ENCODE measurements at regions not wholly inside any gene's neighbourhood (a gene's known extent, or its start where the extent isn't known, plus 50 kb on each side); places are given as distances from the start of the nearest gene placed in this dataset.

DNA sequence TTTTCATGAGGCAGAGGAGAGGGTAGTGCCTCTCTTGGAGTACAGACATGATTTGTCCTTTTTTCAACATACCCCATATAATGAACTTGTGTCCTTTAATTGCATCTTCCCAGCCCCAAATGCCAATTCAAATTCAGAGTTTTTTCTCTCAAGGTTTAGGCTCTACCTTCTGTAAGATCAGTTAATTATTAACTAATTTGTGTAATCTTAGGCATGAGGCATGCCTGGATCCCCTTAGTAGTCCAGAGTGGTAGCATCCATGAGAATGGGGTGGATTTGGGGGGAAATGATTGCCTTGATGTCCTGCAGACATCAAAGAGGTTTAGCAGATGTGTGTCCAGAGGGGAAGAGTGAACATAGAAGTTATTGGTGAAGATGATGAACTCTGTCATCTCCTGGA is 533.3 kb downstream of the LRRC70 start:
- Histone ChIP-seq H2AFZ (ENCODE audit: low read length) (no peak overlapping the region), H3K4me3 (ENCODE audit: low read depth, low read length, poor library complexity, severe bottlenecking) (no peak overlapping the region), H4K20me1 (ENCODE audit: insufficient read depth, low read length) (no peaks in the 10 kb centered on the region), H3K9me2 (ENCODE audit: insufficient read depth, low read length) (no peaks in the 10 kb centered on the region), H3K4me2 (ENCODE audit: low read length) (no peak overlapping the region), H3K9me3 (ENCODE audit: low read length) (no peaks in the 10 kb centered on the region), H3K79me2 (ENCODE audit: insufficient read depth, low read depth, low read length) (no peaks in the 10 kb centered on the region), H3K4me1 (ENCODE audit: insufficient read depth, low read length, poor library complexity, severe bottlenecking) (no peaks in the 10 kb centered on the region), H3K27ac (ENCODE audit: low read depth, low read length, poor library complexity, severe bottlenecking) (no peak overlapping the region), H3K36me3 (ENCODE audit: insufficient read depth, low read length) (no peaks in the 10 kb centered on the region)
- intact Hi-C loops (cut with micrococcal nuclease; ENCODE audit: unreplicated experiment) = no loop called here
- BruUV-seq (replicated peaks) = no TSS peak
- TF ChIP-seq, protein P1, sequence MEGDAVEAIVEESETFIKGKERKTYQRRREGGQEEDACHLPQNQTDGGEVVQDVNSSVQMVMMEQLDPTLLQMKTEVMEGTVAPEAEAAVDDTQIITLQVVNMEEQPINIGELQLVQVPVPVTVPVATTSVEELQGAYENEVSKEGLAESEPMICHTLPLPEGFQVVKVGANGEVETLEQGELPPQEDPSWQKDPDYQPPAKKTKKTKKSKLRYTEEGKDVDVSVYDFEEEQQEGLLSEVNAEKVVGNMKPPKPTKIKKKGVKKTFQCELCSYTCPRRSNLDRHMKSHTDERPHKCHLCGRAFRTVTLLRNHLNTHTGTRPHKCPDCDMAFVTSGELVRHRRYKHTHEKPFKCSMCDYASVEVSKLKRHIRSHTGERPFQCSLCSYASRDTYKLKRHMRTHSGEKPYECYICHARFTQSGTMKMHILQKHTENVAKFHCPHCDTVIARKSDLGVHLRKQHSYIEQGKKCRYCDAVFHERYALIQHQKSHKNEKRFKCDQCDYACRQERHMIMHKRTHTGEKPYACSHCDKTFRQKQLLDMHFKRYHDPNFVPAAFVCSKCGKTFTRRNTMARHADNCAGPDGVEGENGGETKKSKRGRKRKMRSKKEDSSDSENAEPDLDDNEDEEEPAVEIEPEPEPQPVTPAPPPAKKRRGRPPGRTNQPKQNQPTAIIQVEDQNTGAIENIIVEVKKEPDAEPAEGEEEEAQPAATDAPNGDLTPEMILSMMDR (conservative IDR thresholded peaks at IDR 0.05; ENCODE audit: low read length) = no peak
- TF ChIP-seq EZH2phosphoT487 (IDR thresholded peaks at IDR 0.05; ENCODE audit: borderline replicate concordance, low read depth, low read length) = no peak
- ChIA-PET POLR2A (no interaction called here), CTCF (ENCODE audit: unreplicated experiment) (no interaction called here)
- DNase-seq (ENCODE audit: low spot score) = no peak

GRCh38 chr5:63101870-63102269 is 523.3 kb downstream of the LRRC70 start:
- no peaks in the 10 kb centered on the region for H3K9me3 ChIP-seq (ENCODE audit: low read length)
- H3K79me2 ChIP-seq (ENCODE audit: insufficient read depth, low read depth, low read length) = no peaks in the 10 kb centered on the region
- intact Hi-C loops (cut with micrococcal nuclease; ENCODE audit: unreplicated experiment) = no loop called here
- no TSS peak for BruUV-seq (replicated peaks)
- POLR2A ChIA-PET = no interaction called here
- H3K9me2 ChIP-seq (ENCODE audit: insufficient read depth, low read length) = no peaks in the 10 kb centered on the region
- H3K4me3 ChIP-seq (ENCODE audit: low read depth, low read length, poor library complexity, severe bottlenecking) = no peak overlapping the region
- no peaks in the 10 kb centered on the region for H3K36me3 ChIP-seq (ENCODE audit: insufficient read depth, low read length)
- H3K4me1 ChIP-seq (ENCODE audit: insufficient read depth, low read length, poor library complexity, severe bottlenecking) = no peaks in the 10 kb centered on the region
- DNase-seq (ENCODE audit: low spot score) = no peak
- no peak overlapping the region for H3K4me2 ChIP-seq (ENCODE audit: low read length)
- CTCF ChIA-PET (ENCODE audit: unreplicated experiment) = no interaction called here
- H3K27ac ChIP-seq (ENCODE audit: low read depth, low read length, poor library complexity, severe bottlenecking) = no peak overlapping the region
- H4K20me1 ChIP-seq (ENCODE audit: insufficient read depth, low read length) = no peaks in the 10 kb centered on the region
- TF ChIP-seq, protein P1 (conservative IDR thresholded peaks at IDR 0.05; ENCODE audit: low read length) = no peak
- TF ChIP-seq EZH2phosphoT487 (IDR thresholded peaks at IDR 0.05; ENCODE audit: borderline replicate concordance, low read depth, low read length) = no peak
- no peak overlapping the region for H2AFZ ChIP-seq (ENCODE audit: low read length)

DNA sequence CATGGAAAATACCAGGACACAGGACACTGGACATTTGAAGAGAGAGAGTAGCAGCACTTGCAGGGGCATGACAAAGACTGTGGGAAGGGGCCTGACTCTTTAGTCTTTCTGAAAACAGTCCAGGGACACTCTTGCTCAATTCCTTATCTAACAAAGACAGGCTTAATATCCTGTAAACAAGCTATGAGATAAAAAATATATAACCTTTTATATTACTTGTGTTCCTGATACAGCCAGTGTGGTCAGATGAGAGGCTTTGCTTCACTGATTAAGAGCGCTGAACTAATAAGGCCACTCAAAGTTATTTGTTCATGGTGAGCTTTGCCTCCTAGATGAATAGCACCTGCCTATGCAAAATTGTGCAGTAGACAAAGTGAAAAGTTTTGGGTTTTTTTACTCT is 518.7 kb downstream of the LRRC70 start:
- Histone ChIP-seq H3K4me3 (ENCODE audit: low read depth, low read length, poor library complexity, severe bottlenecking) (no peak overlapping the region), H3K4me1 (ENCODE audit: insufficient read depth, low read length, poor library complexity, severe bottlenecking) (no peaks in the 10 kb centered on the region), H3K36me3 (ENCODE audit: insufficient read depth, low read length) (no peaks in the 10 kb centered on the region), H3K4me2 (ENCODE audit: low read length) (no peak overlapping the region), H3K79me2 (ENCODE audit: insufficient read depth, low read depth, low read length) (no peaks in the 10 kb centered on the region), H3K9me2 (ENCODE audit: insufficient read depth, low read length) (no peaks in the 10 kb centered on the region), H3K9me3 (ENCODE audit: low read length) (no peaks in the 10 kb centered on the region), H3K27ac (ENCODE audit: low read depth, low read length, poor library complexity, severe bottlenecking) (no peak overlapping the region), H2AFZ (ENCODE audit: low read length) (no peak overlapping the region), H4K20me1 (ENCODE audit: insufficient read depth, low read length) (no peaks in the 10 kb centered on the region)
- intact Hi-C loops (cut with micrococcal nuclease; ENCODE audit: unreplicated experiment) = no loop called here
- ChIA-PET POLR2A (interaction anchor here (0.7 to 1.1 kb wide), 2 partner anchors 43 to 444 kb away, joined by 3 to 5 read pairs; no protein-coding TSS in a partner anchor), CTCF (ENCODE audit: unreplicated experiment) (no interaction called here)
- BruUV-seq (replicated peaks) = no TSS peak
- no peak for DNase-seq (ENCODE audit: low spot score)
- TF ChIP-seq, protein P1 (conservative IDR thresholded peaks at IDR 0.05; ENCODE audit: low read length) = no peak
- TF ChIP-seq EZH2phosphoT487 (IDR thresholded peaks at IDR 0.05; ENCODE audit: borderline replicate concordance, low read depth, low read length) = no peak
